Activated B cell treated with CpG ODN at 0.5 μM for 24 hours (primary cell): ENCODE measurements at regions not wholly inside any gene's neighbourhood (a gene's known extent, or its start where the extent isn't known, plus 50 kb on each side); places are given as distances from the start of the nearest gene placed in this dataset.

Source experiments
- ATAC-seq: fragments of 200-7000 bp; cut with Tn5 transposase; one replicate; pipeline ENCODE4 v1.10.0; 2021; ENCODE audit warnings: low read depth, mild to moderate bottlenecking, moderate library complexity
- CTCF ChIA-PET: fragments of 350-600 bp; sonication (Branson Sonifier 250); formaldehyde crosslinking; loops from one replicate; lab custom pipeline; 2021; ENCODE audit warnings: antibody characterized with exemption; lab: Charles Lee
- POLR2A ChIA-PET: fragments of 350-600 bp; sonication (Branson Sonifier 250); formaldehyde crosslinking; loops from one replicate; lab custom pipeline; 2021; ENCODE audit warnings: antibody characterized with exemption; lab: Charles Lee
- DNase-seq: peaks from one replicate; pipeline ENCODE4 v3.0.0; 2022
- H3K27ac Mint-ChIP-seq: one replicate; pipeline ENCODE4 v1.8.0; 2020; ENCODE audit warnings: mixed read lengths
- H3K27me3 Mint-ChIP-seq: one replicate; pipeline ENCODE4 v1.8.0; 2021; ENCODE audit warnings: mixed read lengths
- H3K36me3 Mint-ChIP-seq: one replicate; pipeline ENCODE4 v1.8.0; 2021; ENCODE audit warnings: low read depth, mixed read lengths
- H3K4me1 Mint-ChIP-seq: one replicate; pipeline ENCODE4 v1.8.0; 2021; ENCODE audit warnings: mixed read lengths
- H3K4me3 Mint-ChIP-seq: one replicate; pipeline ENCODE4 v1.8.0; 2020; ENCODE audit warnings: mild to moderate bottlenecking, mixed read lengths
- H3K9me3 Mint-ChIP-seq: one replicate; pipeline ENCODE4 v1.8.0; 2020; ENCODE audit warnings: mixed read lengths
- intact Hi-C: fragments of 100-400 bp; cut with micrococcal nuclease; formaldehyde crosslinking; loops from one replicate; pipeline ENCODE4 v1.15.1; 2024
- TF ChIP-seq, protein P1 (sequence below): fragments of 200-600 bp; IDR thresholded peaks from one replicate; pipeline ENCODE4 v1.8.0; 2022; ENCODE audit warnings: antibody characterized with exemption, mild to moderate bottlenecking

DNA sequence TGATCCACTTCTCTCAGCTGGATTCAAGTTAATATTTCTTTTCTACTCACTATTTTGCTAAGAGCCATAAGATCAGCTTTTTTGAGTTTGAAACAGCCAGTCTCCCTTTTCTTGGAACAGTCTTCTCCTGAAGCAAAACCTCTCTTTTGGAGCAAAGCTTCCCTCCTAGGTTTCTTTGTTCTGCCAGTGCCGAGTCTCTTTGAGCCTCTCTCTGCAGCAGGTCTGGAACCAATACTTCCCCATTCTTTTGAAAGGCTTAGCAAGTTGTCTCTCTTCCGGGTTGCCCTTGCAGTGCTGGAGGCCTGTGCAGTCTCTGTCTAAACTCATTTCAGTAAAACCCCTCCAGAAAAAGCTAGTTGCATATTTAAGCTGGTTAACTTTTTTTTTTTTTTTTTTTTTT lies 454.8 kb downstream of the NOVA1 start:
- ChIA-PET POLR2A (no interaction called here), CTCF (no interaction called here)
- ATAC-seq, result no peak
- Mint-ChIP-seq H3K27ac (no peak overlapping the region), H3K9me3 (peaks cover 10% of the 10 kb centered on the region), H3K36me3 (no peaks in the 10 kb centered on the region), H3K27me3 (no peaks in the 10 kb centered on the region), H3K4me1 (no peaks in the 10 kb centered on the region), H3K4me3 (no peak overlapping the region)
- no peak for DNase-seq
- TF ChIP-seq, protein P1, sequence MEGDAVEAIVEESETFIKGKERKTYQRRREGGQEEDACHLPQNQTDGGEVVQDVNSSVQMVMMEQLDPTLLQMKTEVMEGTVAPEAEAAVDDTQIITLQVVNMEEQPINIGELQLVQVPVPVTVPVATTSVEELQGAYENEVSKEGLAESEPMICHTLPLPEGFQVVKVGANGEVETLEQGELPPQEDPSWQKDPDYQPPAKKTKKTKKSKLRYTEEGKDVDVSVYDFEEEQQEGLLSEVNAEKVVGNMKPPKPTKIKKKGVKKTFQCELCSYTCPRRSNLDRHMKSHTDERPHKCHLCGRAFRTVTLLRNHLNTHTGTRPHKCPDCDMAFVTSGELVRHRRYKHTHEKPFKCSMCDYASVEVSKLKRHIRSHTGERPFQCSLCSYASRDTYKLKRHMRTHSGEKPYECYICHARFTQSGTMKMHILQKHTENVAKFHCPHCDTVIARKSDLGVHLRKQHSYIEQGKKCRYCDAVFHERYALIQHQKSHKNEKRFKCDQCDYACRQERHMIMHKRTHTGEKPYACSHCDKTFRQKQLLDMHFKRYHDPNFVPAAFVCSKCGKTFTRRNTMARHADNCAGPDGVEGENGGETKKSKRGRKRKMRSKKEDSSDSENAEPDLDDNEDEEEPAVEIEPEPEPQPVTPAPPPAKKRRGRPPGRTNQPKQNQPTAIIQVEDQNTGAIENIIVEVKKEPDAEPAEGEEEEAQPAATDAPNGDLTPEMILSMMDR, result no peak
- intact Hi-C loops, result no loop called here

DNA sequence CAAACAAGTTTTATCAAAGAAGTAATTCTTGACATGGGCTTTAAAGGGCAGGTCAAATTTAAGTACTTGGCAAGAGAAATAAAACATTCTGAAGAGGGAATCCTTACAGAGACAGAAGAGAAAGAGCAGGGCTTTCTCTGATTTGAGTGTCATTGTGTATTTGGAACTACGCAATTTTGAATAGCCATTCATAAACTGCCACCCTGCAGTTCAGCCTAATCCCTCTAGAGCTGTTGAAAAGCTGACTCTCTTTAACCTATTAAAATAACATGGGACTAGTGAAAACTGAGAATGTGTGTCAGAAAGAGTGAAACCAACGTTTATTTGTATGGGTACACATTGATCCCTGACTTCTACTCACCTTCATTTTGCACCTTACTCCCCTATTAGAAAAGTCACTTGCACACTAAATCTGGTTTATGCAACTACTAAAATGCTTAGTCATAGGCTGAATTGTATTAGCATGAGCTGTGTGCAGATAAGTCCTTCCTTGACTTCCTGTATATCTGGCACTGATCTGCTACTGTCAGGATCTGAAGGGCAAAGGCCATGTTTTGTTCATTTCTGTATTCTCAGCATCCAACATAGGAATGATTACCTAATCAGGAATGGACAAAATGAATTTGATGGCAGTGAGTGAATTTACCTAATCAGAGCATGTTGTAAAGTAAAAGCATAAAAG lies 458.9 kb downstream of the NOVA1 start:
- Mint-ChIP-seq H3K36me3 (no peaks in the 10 kb centered on the region), H3K4me1 (no peaks in the 10 kb centered on the region), H3K9me3 (peaks cover 10% of the 10 kb centered on the region), H3K4me3 (no peak overlapping the region), H3K27ac (no peak overlapping the region), H3K27me3 (no peaks in the 10 kb centered on the region)
- TF ChIP-seq, protein P1, result no peak
- POLR2A ChIA-PET, result no interaction called here
- CTCF ChIA-PET, result no interaction called here
- no peak for ATAC-seq
- DNase-seq, result no peak
- intact Hi-C loops, result no loop called here

GRCh38 chr14:26137161-26137560 lies 460.7 kb downstream of the NOVA1 start:
- Mint-ChIP-seq H3K9me3 (peaks cover 7% of the 10 kb centered on the region), H3K36me3 (no peaks in the 10 kb centered on the region), H3K4me3 (no peak overlapping the region), H3K4me1 (no peaks in the 10 kb centered on the region), H3K27me3 (no peaks in the 10 kb centered on the region), H3K27ac (no peak overlapping the region)
- DNase-seq (no peak), ATAC-seq (no peak)
- CTCF ChIA-PET, result no interaction called here
- TF ChIP-seq, protein P1, result no peak
- POLR2A ChIA-PET, result no interaction called here
- intact Hi-C loops, result no loop called here

- ATAC-seq (no peak), DNase-seq (no peak)
- POLR2A ChIA-PET, result no interaction called here
- no peaks in the 10 kb centered on the region for H3K4me1 Mint-ChIP-seq
- CTCF ChIA-PET, result no interaction called here
- H3K27ac Mint-ChIP-seq, result no peak overlapping the region
- H3K27me3 Mint-ChIP-seq, result no peaks in the 10 kb centered on the region
- no peaks in the 10 kb centered on the region for H3K36me3 Mint-ChIP-seq
- TF ChIP-seq, protein P1, result no peak
- H3K9me3 Mint-ChIP-seq, result no peaks in the 10 kb centered on the region
- no peak overlapping the region for H3K4me3 Mint-ChIP-seq
- intact Hi-C loops, result no loop called here
Measured at GRCh38 chr14:26132061-26132645, 465.7 kb downstream of the NOVA1 start.

GRCh38 chr14:26130690-26131089 lies 467.1 kb downstream of the NOVA1 start:
- no peaks in the 10 kb centered on the region for H3K27me3 Mint-ChIP-seq
- intact Hi-C loops, result no loop called here
- H3K36me3 Mint-ChIP-seq, result no peaks in the 10 kb centered on the region
- DNase-seq (no peak), ATAC-seq (no peak)
- no peaks in the 10 kb centered on the region for H3K9me3 Mint-ChIP-seq
- H3K27ac Mint-ChIP-seq, result no peak overlapping the region
- no peaks in the 10 kb centered on the region for H3K4me1 Mint-ChIP-seq
- ChIA-PET POLR2A (no interaction called here), CTCF (no interaction called here)
- TF ChIP-seq, protein P1, result no peak
- no peak overlapping the region for H3K4me3 Mint-ChIP-seq
